ENCODE measurements at regions not wholly inside any gene's neighbourhood (a gene's known extent, or its start where the extent isn't known, plus 50 kb on each side); places are given as distances from the start of the nearest gene placed in this dataset.

DNA sequence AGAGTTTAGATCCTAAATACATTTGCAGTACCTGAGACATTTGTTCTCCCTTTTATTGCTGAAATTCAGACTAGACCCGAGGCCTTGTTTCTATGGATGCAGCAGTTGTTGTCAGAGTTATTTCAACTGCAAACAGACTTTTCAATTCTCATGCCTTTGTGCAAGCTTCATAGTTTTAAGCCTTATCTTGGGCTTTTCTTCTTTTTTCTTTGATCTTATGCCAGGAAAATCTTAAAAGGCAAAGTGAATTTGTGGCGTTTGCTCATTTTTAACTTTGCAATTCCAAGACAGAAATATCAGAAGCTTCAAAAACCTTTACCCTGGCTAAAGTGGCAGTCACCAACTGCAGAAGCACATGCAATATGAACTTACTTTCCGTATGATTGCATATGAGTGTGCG is 576.7 kb downstream of the DIPK2A start:
- intact Hi-C loops (cut with DNase I) = no loop called here
- Histone ChIP-seq H3K27ac (no peak overlapping the region), H3K4me1 (no peaks in the 10 kb centered on the region), H3K27me3 (no peaks in the 10 kb centered on the region), H3K9me3 (no peaks in the 10 kb centered on the region), H3K36me3 (no peaks in the 10 kb centered on the region), H3K4me3 (no peak overlapping the region)
- ATAC-seq (peak in 2 of 4 donors; percentile 28 to 35), DNase-seq (no peak), FAIRE-seq (no peak)
- 59 to 62% methylated on average over 4 of the region's 4 CpGs for WGBS, 2 donors
- TF ChIP-seq, protein P1, sequence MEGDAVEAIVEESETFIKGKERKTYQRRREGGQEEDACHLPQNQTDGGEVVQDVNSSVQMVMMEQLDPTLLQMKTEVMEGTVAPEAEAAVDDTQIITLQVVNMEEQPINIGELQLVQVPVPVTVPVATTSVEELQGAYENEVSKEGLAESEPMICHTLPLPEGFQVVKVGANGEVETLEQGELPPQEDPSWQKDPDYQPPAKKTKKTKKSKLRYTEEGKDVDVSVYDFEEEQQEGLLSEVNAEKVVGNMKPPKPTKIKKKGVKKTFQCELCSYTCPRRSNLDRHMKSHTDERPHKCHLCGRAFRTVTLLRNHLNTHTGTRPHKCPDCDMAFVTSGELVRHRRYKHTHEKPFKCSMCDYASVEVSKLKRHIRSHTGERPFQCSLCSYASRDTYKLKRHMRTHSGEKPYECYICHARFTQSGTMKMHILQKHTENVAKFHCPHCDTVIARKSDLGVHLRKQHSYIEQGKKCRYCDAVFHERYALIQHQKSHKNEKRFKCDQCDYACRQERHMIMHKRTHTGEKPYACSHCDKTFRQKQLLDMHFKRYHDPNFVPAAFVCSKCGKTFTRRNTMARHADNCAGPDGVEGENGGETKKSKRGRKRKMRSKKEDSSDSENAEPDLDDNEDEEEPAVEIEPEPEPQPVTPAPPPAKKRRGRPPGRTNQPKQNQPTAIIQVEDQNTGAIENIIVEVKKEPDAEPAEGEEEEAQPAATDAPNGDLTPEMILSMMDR (IDR thresholded peaks at IDR 0.05) = no peak

DNA sequence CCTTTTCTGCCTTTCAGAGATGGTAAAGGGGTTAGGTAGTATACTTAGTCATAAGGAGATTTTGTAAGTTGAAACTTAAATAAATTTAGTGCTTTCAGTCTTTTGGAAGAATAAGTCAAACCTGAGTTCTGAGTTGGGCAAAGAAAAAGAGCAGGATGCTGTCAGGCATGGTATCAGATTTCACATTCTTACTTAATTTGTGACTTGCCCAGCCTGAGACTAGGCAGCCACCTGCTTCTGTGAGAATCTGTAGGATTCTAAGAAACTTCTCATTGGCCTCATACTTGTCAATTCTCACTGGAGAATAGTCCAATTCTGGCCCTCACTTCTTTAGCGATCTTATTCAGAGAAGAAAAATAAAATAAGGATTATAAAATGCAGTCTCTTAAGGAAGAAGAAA is 577.5 kb downstream of the DIPK2A start:
- WGBS, 2 donors = 85 to 86% methylated on average over 1 of the region's 1 CpG
- H3K9me3 ChIP-seq = no peaks in the 10 kb centered on the region
- no peaks in the 10 kb centered on the region for H3K27me3 ChIP-seq
- intact Hi-C loops (cut with DNase I) = no loop called here
- no peak for ATAC-seq
- H3K36me3 ChIP-seq = no peaks in the 10 kb centered on the region
- DNase-seq = no peak
- TF ChIP-seq, protein P1 (IDR thresholded peaks at IDR 0.05) = no peak
- no peak overlapping the region for H3K4me3 ChIP-seq
- FAIRE-seq = no peak
- no peak overlapping the region for H3K27ac ChIP-seq
- no peaks in the 10 kb centered on the region for H3K4me1 ChIP-seq

DNA sequence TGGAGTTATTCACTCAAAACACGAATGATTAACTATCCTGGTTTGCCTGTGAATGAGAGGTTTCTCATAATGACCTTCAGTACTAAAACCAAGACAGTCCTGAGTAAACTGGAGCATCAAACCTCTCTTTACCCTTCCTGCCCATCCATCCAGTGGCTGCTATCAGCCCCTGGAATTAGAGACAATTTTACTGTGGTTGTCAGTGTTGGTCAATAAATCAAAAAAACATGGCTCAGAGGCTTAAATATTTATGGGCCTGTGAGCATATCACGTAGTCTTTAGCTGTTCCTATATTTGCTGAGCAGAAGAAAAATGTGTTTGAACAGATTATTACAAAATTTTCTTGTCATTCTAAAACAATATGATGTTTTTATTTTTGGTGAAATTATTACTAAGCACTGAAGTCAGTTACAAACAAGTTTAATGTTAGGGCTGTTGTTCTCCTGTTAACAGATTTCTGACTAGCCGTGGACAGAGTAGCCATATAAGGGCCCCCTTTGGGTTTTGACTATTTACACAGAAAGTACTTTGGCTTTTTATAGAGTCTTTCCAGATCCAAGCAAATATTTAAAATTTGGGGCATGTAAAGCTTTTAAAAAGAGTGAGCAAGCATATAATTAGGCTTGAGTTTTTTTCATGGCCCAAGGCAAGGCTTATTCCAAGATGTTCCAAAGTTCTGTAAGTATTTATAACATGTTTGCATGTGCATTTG is 580.9 kb downstream of the DIPK2A start:
- TF ChIP-seq, protein P1 (IDR thresholded peaks at IDR 0.05) = no peak
- 50% methylated on average over 3 of the region's 3 CpGs for WGBS, 2 donors
- Histone ChIP-seq H3K27me3 (no peaks in the 10 kb centered on the region), H3K9me3 (no peaks in the 10 kb centered on the region), H3K4me3 (no peak overlapping the region), H3K4me1 (no peaks in the 10 kb centered on the region), H3K27ac (no peak overlapping the region), H3K36me3 (no peaks in the 10 kb centered on the region)
- no peak for DNase-seq
- no peak for FAIRE-seq
- no peak for ATAC-seq
- intact Hi-C loops (cut with DNase I) = no loop called here

DNA sequence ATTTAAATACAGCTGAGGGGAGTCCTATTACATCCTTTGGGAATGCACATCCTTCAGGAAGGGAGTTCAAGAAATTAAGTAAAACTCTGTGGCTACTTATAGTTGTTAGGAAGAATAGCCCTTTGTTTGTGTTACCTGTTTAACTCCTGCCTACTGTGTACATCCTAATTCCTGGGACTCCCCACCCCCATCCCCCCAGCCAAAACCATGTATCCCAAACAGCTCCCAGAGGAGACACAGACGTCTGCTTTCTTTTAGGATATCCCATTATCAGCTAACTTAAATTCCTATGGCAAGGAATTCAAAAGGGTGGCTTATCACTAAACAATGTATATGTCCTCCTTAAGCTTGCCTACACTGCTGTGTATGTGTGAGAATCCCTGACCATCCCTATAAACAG is 581.7 kb downstream of the DIPK2A start:
- ATAC-seq (no peak), FAIRE-seq (no peak), DNase-seq (no peak)
- Histone ChIP-seq H3K4me3 (no peak overlapping the region), H3K9me3 (no peaks in the 10 kb centered on the region), H3K4me1 (no peaks in the 10 kb centered on the region), H3K36me3 (no peaks in the 10 kb centered on the region), H3K27ac (no peak overlapping the region), H3K27me3 (no peaks in the 10 kb centered on the region)
- TF ChIP-seq, protein P1 (IDR thresholded peaks at IDR 0.05) = no peak
- WGBS, 2 donors = 62 to 90% methylated on average over 1 of the region's 1 CpG
- intact Hi-C loops (cut with DNase I) = no loop called here

DNA sequence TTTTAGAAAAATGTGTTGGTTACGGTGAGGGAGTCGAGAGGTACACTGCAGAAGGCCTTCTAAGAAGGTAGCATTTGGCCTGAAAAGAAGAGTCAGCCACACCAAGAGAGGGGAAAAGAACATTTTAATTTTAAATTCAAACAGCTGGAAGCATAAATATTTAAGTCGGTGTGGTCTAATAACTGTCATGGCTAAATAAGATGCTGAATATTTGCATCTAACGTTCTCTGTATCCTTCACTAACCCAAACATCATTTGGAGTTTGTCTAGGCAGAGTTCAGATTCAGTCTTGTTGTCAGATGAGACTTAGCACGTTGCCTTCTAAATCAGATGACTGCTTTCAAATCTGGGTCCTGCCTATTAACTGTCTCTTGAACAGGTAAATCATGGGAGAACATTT is 583.3 kb downstream of the DIPK2A start:
- no peaks in the 10 kb centered on the region for H3K9me3 ChIP-seq
- no peak overlapping the region for H3K4me3 ChIP-seq
- FAIRE-seq (no peak), ATAC-seq (no peak), DNase-seq (no peak)
- H3K4me1 ChIP-seq = no peaks in the 10 kb centered on the region
- no peaks in the 10 kb centered on the region for H3K27me3 ChIP-seq
- TF ChIP-seq, protein P1 (IDR thresholded peaks at IDR 0.05) = no peak
- no peaks in the 10 kb centered on the region for H3K36me3 ChIP-seq
- WGBS, 2 donors = 69 to 72% methylated on average over 5 of the region's 5 CpGs
- H3K27ac ChIP-seq = no peak overlapping the region
- intact Hi-C loops (cut with DNase I) = no loop called here
